ENCODE measurements at regions not wholly inside any gene's neighbourhood (a gene's known extent, or its start where the extent isn't known, plus 50 kb on each side); places are given as distances from the start of the nearest gene placed in this dataset.

DNA sequence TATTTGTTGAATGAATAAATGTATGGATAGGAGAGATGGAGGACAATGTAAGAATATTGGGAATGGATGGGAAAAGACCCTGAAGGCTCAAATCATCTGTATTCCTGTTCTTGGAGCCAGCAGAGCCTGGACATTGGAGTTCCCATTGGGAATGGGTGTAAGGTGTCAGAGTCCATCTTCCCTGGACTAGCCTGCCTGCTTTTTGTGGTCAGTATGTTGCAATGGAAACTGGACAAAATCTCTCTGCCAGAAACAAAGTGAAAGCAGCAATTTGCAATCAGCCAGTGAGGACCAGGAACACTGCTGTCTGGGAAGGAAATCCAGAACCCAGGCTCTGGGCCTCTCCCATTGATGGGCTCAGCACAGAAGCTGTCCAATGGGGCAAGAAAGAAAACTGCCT is 83.5 kb upstream of the SKOR2 start:
- CTCF ChIA-PET: no interaction called here

GRCh38 chr18:47333926-47334635 is 82.6 kb upstream of the SKOR2 start:
- no peaks in the 10 kb centered on the region for H3K36me3 Mint-ChIP-seq (ENCODE audit: insufficient read depth, unreplicated experiment)

More for the DNA sequence above, 83.5 kb upstream of the SKOR2 start:
- H3K36me3 ChIP-seq (ENCODE audit: control insufficient read depth, insufficient read depth, low read length): no peaks in the 10 kb centered on the region
- Mint-ChIP-seq H3K9me3 (ENCODE audit: unreplicated experiment) (no peaks in the 10 kb centered on the region), H3K36me3 (ENCODE audit: insufficient read depth, unreplicated experiment) (no peaks in the 10 kb centered on the region), H3K4me3 (ENCODE audit: unreplicated experiment) (no peak overlapping the region), H3K27me3 (ENCODE audit: insufficient read depth, unreplicated experiment) (peaks cover 14% of the 10 kb centered on the region), H3K27ac (ENCODE audit: unreplicated experiment) (no peak overlapping the region), H3K4me1 (ENCODE audit: low read depth, unreplicated experiment) (no peaks in the 10 kb centered on the region)
- BruUV-seq (replicated peaks): no TSS peak
- DNase-seq: no peak
- TF ChIP-seq CTCF (IDR thresholded peaks at IDR 0.05; ENCODE audit: insufficient read depth in 1 of 2, low read depth in 1 of 2, low read length in 1 of 2, severe bottlenecking in 1 of 2, unreplicated experiment in 1 of 2): no peak
- no peak overlapping the region for H3K4me3 ChIP-seq (ENCODE audit: low read depth, low read length)
- POLR2A ChIA-PET: no interaction called here
- intact Hi-C loops (cut with micrococcal nuclease; ENCODE audit: unreplicated experiment): no loop called here
- no peaks in the 10 kb centered on the region for H3K27me3 ChIP-seq (replicated peaks; ENCODE audit: control insufficient read depth, insufficient read depth, low read length)
- no peaks in the 10 kb centered on the region for H3K4me1 ChIP-seq
- no peaks in the 10 kb centered on the region for H3K9me3 ChIP-seq

DNA sequence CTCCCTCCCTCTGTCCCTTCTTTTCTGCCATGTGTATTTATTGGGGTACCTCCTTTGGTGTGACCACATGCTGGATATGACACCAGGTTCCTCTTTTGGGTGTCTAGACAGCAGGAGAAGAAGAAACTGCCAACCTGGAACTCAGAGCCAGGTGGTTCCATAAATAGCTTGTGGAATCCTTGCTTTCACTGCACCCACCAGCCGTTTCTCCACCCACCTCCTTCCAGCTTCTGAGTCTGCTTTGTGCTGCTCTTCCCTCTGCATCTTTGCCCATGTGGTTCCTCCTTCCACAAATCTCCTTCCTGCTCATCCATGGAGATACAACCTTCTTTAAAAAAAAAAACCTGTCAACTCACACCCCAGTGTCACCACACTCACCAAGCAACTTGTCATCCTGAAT is 80.2 kb upstream of the SKOR2 start:
- Mint-ChIP-seq H3K4me3 (ENCODE audit: unreplicated experiment) (no peak overlapping the region), H3K27me3 (ENCODE audit: insufficient read depth, unreplicated experiment) (peaks cover 10% of the 10 kb centered on the region), H3K9me3 (ENCODE audit: unreplicated experiment) (no peaks in the 10 kb centered on the region), H3K36me3 (ENCODE audit: insufficient read depth, unreplicated experiment) (no peaks in the 10 kb centered on the region), H3K27ac (ENCODE audit: unreplicated experiment) (no peak overlapping the region), H3K4me1 (ENCODE audit: low read depth, unreplicated experiment) (no peaks in the 10 kb centered on the region)
- no TSS peak for BruUV-seq (replicated peaks)
- no peak for TF ChIP-seq CTCF (IDR thresholded peaks at IDR 0.05; ENCODE audit: insufficient read depth in 1 of 2, low read depth in 1 of 2, low read length in 1 of 2, severe bottlenecking in 1 of 2, unreplicated experiment in 1 of 2)
- intact Hi-C loops (cut with micrococcal nuclease; ENCODE audit: unreplicated experiment): no loop called here
- DNase-seq: no peak
- ChIA-PET POLR2A (no interaction called here), CTCF (no interaction called here)
- no peaks in the 10 kb centered on the region for H3K9me3 ChIP-seq
- H3K27me3 ChIP-seq (replicated peaks; ENCODE audit: control insufficient read depth, insufficient read depth, low read length): no peaks in the 10 kb centered on the region
- H3K4me3 ChIP-seq (ENCODE audit: low read depth, low read length): no peak overlapping the region
- H3K4me1 ChIP-seq: no peaks in the 10 kb centered on the region
- H3K36me3 ChIP-seq (ENCODE audit: control insufficient read depth, insufficient read depth, low read length): no peaks in the 10 kb centered on the region

More at GRCh38 chr18:47333926-47334635, 82.6 kb upstream of the SKOR2 start:
- no peaks in the 10 kb centered on the region for H3K9me3 Mint-ChIP-seq (ENCODE audit: unreplicated experiment)
- Histone ChIP-seq H3K4me3 (ENCODE audit: low read depth, low read length) (no peak overlapping the region), H3K36me3 (ENCODE audit: control insufficient read depth, insufficient read depth, low read length) (no peaks in the 10 kb centered on the region), H3K4me1 (no peaks in the 10 kb centered on the region), H3K27me3 (replicated peaks; ENCODE audit: control insufficient read depth, insufficient read depth, low read length) (no peaks in the 10 kb centered on the region), H3K9me3 (no peaks in the 10 kb centered on the region)
- intact Hi-C loops (cut with micrococcal nuclease; ENCODE audit: unreplicated experiment): no loop called here
- ChIA-PET CTCF (no interaction called here), POLR2A (no interaction called here)
- H3K4me3 Mint-ChIP-seq (ENCODE audit: unreplicated experiment): no peak overlapping the region
- H3K27me3 Mint-ChIP-seq (ENCODE audit: insufficient read depth, unreplicated experiment): peaks cover 14% of the 10 kb centered on the region
- no peak overlapping the region for H3K27ac Mint-ChIP-seq (ENCODE audit: unreplicated experiment)
- DNase-seq: no peak
- no peak for TF ChIP-seq CTCF (IDR thresholded peaks at IDR 0.05; ENCODE audit: insufficient read depth in 1 of 2, low read depth in 1 of 2, low read length in 1 of 2, severe bottlenecking in 1 of 2, unreplicated experiment in 1 of 2)
- no peaks in the 10 kb centered on the region for H3K4me1 Mint-ChIP-seq (ENCODE audit: low read depth, unreplicated experiment)
- BruUV-seq (replicated peaks): no TSS peak

Data from Caco-2 (cell line).